ENCODE measurements at regions not wholly inside any gene's neighbourhood (a gene's known extent, or its start where the extent isn't known, plus 50 kb on each side); places are given as distances from the start of the nearest gene placed in this dataset.

DNA sequence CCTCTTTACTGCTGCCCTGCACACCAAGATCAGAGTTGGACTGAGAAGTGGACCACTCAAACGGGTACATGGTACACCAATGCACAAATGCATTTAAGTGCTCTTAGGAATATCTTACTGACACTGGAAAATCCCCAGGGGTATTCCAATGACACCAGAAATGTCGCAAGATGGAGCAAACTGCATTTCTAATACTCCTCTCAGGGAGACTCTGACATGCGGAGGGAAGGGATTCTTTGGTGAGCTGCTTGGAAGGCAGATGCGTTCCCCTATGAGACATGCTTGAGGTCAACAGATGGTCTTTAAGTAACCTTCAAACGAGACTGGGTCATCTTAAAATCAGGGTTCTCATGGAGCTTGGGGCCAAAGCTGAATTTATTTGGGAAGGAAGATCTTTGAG is 521.8 kb upstream of the TCF4 start:
- TF ChIP-seq, protein P1, sequence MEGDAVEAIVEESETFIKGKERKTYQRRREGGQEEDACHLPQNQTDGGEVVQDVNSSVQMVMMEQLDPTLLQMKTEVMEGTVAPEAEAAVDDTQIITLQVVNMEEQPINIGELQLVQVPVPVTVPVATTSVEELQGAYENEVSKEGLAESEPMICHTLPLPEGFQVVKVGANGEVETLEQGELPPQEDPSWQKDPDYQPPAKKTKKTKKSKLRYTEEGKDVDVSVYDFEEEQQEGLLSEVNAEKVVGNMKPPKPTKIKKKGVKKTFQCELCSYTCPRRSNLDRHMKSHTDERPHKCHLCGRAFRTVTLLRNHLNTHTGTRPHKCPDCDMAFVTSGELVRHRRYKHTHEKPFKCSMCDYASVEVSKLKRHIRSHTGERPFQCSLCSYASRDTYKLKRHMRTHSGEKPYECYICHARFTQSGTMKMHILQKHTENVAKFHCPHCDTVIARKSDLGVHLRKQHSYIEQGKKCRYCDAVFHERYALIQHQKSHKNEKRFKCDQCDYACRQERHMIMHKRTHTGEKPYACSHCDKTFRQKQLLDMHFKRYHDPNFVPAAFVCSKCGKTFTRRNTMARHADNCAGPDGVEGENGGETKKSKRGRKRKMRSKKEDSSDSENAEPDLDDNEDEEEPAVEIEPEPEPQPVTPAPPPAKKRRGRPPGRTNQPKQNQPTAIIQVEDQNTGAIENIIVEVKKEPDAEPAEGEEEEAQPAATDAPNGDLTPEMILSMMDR (IDR thresholded peaks at IDR 0.05), result no peak
- Histone ChIP-seq H3K36me3 (no peaks in the 10 kb centered on the region), H3K4me1 (no peaks in the 10 kb centered on the region), H3K27me3 (no peaks in the 10 kb centered on the region), H3K27ac (no peak overlapping the region), H3K4me3 (no peak overlapping the region), H3K9me3 (no peaks in the 10 kb centered on the region)
- ATAC-seq (no peak), DNase-seq (no peak), FAIRE-seq (no peak)
- WGBS, 2 donors, result 90% methylated on average over 5 of the region's 5 CpGs
- intact Hi-C loops (cut with DNase I), result no loop called here

DNA sequence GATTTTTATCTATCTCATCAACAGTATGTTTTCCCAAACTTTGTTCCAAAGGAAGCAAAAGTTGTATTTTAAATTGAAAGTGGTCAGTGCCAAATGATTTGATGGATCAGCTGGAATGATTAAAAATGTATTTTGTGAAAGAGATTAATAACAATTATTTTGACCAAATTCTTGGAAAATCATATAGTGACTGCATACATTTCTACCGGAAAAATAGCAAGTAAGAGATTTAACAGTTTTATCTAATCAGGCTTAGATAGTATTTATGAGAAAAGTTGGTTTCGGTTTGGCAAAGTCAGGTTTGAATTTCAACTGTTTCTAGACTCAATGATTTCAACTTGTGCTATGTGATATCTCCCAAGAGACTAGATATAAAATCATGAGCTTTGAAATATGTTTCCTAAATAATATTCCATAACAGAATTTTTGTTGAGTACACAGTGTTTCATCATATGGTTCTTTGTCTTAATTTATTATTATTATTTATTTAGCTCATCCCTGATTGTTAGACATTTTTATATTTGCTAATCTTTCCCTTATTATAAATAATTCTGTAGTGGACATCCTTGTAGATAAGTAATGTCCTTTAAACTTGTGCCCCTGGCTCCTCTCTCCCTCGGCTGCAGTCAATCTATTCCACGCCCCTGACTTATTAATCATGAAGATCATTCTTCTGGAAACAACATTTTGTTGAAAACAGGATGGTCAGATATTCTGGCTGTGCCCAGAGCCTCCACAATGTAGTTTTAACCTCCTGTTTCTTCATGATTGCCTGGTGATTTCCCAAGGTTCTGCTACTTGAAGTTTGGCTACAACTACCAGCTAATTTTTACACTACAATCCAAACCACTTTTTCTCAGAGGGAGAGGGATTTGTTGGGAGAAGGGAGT is 520.7 kb upstream of the TCF4 start:
- Histone ChIP-seq H3K4me3 (no peak overlapping the region), H3K27me3 (no peaks in the 10 kb centered on the region), H3K36me3 (no peaks in the 10 kb centered on the region), H3K9me3 (no peaks in the 10 kb centered on the region), H3K4me1 (no peaks in the 10 kb centered on the region), H3K27ac (no peak overlapping the region)
- DNase-seq, result no peak
- intact Hi-C loops (cut with DNase I), result no loop called here
- FAIRE-seq, result no peak
- TF ChIP-seq, protein P1 (IDR thresholded peaks at IDR 0.05), result no peak
- WGBS, 2 donors, result 64 to 69% methylated on average over 4 of the region's 4 CpGs
- no peak for ATAC-seq

DNA sequence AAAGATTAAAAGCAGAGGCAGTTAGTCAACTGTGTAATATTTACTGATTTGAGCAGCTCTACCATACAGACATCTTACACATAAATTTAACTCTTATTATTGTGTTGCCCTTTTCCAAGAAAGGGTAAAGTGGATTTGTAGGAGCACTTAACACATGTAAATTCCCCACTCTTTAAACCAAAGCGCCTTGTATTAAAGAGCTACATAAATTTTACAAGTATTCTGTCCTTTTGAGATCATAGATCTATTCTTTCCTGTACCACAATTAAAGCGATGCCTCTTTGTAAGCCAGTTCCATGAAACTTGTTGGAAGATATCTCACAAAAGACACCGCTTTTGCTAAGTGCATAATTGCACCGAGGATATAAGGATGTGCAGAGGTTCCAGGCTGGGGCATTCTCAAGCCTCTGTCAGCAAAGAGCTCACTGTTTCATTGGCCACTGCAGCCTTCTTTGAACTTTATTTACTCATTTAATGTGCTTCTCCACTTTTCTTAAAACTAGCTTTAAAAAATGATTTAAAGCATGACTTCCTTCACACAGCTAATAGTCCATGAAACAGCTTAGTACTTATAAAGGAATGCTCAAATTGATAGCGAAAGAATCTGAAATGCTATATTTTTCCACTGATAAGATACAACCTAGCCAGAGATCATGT is 520.0 kb upstream of the TCF4 start:
- Histone ChIP-seq H3K27me3 (no peaks in the 10 kb centered on the region), H3K4me3 (no peak overlapping the region), H3K36me3 (no peaks in the 10 kb centered on the region), H3K27ac (no peak overlapping the region), H3K9me3 (no peaks in the 10 kb centered on the region), H3K4me1 (no peaks in the 10 kb centered on the region)
- ATAC-seq (no peak), DNase-seq (no peak), FAIRE-seq (no peak)
- intact Hi-C loops (cut with DNase I), result no loop called here
- 92% methylated on average over 5 of the region's 5 CpGs for WGBS, 2 donors
- TF ChIP-seq, protein P1 (IDR thresholded peaks at IDR 0.05), result no peak

DNA sequence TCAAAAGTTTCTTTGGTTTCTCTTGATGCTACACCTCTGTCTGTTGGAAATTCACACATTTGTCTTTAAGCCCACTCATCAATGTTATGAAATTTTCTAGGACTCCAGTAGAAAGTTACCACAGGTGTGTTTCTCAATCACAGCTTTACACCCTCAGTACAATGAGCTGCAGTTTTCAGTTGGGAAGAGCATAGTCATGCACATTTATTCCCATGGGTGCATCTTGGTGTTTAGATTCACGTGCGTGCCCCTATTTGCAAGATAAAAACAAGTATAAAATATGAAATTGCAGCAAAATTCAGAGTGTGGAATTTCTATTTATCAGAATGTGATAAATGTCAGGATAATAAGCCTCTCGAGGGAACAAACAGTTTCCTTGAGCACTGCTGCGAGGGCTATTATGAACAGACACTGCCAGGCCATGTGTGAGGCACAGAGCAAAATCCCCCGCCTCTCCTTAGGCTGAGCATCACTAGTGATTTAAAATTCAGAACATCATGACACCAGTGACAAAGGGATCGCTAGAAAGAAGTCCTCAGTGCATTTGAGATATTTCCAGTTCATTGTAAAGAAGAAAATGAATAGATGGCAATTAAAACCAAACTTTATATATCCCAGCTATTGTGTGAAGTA is 512.2 kb upstream of the TCF4 start:
- FAIRE-seq, result no peak
- Histone ChIP-seq H3K27ac (no peak overlapping the region), H3K27me3 (no peaks in the 10 kb centered on the region), H3K4me1 (no peaks in the 10 kb centered on the region), H3K4me3 (no peak overlapping the region), H3K36me3 (no peaks in the 10 kb centered on the region), H3K9me3 (no peaks in the 10 kb centered on the region)
- ATAC-seq, result no peak
- TF ChIP-seq, protein P1 (IDR thresholded peaks at IDR 0.05), result no peak
- intact Hi-C loops (cut with DNase I), result no loop called here
- 83 to 86% methylated on average over 6 of the region's 6 CpGs for WGBS, 2 donors
- no peak for DNase-seq

Data from pancreas (tissue), 10 donors.